ENCODE measurements at regions not wholly inside any gene's neighbourhood (a gene's known extent, or its start where the extent isn't known, plus 50 kb on each side); places are given as distances from the start of the nearest gene placed in this dataset.

DNA sequence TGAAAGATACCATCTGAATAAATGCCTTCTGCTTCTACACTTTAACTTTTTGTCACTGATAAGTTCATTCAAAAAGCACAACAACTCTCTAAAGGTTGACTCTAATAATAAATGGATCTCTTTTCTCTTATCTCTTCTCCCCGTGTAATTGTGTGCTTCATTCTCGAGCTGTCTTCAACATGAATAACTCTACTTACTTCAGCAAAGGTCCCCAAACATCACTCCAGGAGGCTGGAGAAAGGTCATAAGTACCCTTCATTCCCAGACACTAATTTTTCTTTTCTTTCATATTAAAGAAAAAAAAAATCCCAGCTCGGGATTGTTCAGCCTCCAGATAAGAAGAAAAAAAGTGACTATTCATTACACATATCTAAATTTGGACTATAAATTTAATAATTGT lies 222.2 kb downstream of the FOXO1 start:
- TF ChIP-seq, protein P1, sequence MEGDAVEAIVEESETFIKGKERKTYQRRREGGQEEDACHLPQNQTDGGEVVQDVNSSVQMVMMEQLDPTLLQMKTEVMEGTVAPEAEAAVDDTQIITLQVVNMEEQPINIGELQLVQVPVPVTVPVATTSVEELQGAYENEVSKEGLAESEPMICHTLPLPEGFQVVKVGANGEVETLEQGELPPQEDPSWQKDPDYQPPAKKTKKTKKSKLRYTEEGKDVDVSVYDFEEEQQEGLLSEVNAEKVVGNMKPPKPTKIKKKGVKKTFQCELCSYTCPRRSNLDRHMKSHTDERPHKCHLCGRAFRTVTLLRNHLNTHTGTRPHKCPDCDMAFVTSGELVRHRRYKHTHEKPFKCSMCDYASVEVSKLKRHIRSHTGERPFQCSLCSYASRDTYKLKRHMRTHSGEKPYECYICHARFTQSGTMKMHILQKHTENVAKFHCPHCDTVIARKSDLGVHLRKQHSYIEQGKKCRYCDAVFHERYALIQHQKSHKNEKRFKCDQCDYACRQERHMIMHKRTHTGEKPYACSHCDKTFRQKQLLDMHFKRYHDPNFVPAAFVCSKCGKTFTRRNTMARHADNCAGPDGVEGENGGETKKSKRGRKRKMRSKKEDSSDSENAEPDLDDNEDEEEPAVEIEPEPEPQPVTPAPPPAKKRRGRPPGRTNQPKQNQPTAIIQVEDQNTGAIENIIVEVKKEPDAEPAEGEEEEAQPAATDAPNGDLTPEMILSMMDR (IDR thresholded peaks at IDR 0.05; ENCODE audit: poor library complexity) = no peak
- TF ChIP-seq EZH2 (IDR thresholded peaks at IDR 0.05; ENCODE audit: borderline replicate concordance) (no peak), EZH2phosphoT487 (IDR thresholded peaks at IDR 0.05; ENCODE audit: low read depth, severe bottlenecking, unreplicated experiment) (no peak)
